HEK293 (cell line): ENCODE measurements at regions not wholly inside any gene's neighbourhood (a gene's known extent, or its start where the extent isn't known, plus 50 kb on each side); places are given as distances from the start of the nearest gene placed in this dataset.

Source experiments
- YY1 ChIP-seq: fragments of 450-650 bp; formaldehyde crosslinking; IDR thresholded peaks from 2 replicates; pipeline ENCODE4 v1.5.1; 2018; ENCODE audit warnings: missing biosample characterization, missing genetic modification characterization
- YY2 ChIP-seq: fragments of 450-650 bp; formaldehyde crosslinking; IDR thresholded peaks from 2 replicates; pipeline ENCODE4 v1.5.1; 2016; ENCODE audit warnings: missing biosample characterization, missing genetic modification characterization
- ZBTB21 ChIP-seq: fragments of 450-650 bp; formaldehyde crosslinking; IDR thresholded peaks from 2 replicates; pipeline ENCODE4 v1.5.1; 2017; ENCODE audit warnings: missing biosample characterization, missing genetic modification characterization
- ZNF114 ChIP-seq: fragments of 450-650 bp; formaldehyde crosslinking; IDR thresholded peaks from 2 replicates; pipeline ENCODE4 v1.5.0; 2017; ENCODE audit warnings: missing biosample characterization, missing genetic modification characterization
- ZNF221 ChIP-seq: fragments of 450-650 bp; formaldehyde crosslinking; IDR thresholded peaks from 2 replicates; pipeline ENCODE4 v1.5.1; 2017; ENCODE audit warnings: missing biosample characterization, missing genetic modification characterization, borderline replicate concordance
- TF ChIP-seq, protein P1 (sequence below): fragments of 450-650 bp; formaldehyde crosslinking; IDR thresholded peaks from 2 replicates; pipeline ENCODE4 v1.5.1; 2016; ENCODE audit warnings: missing biosample characterization, missing genetic modification characterization
- TF ChIP-seq, protein P2 (sequence below): fragments of 450-650 bp; IDR thresholded peaks from 2 replicates; pipeline ENCODE4 v1.5.1; 2018; ENCODE audit warnings: missing biosample characterization, missing genetic modification characterization
- TF ChIP-seq, protein P3 (sequence below): sonication (generic); formaldehyde crosslinking; IDR thresholded peaks from 2 replicates; pipeline ENCODE4 v1.8.1; 2022; ENCODE audit warnings: mild to moderate bottlenecking, moderate library complexity, missing genetic modification reagents

DNA sequence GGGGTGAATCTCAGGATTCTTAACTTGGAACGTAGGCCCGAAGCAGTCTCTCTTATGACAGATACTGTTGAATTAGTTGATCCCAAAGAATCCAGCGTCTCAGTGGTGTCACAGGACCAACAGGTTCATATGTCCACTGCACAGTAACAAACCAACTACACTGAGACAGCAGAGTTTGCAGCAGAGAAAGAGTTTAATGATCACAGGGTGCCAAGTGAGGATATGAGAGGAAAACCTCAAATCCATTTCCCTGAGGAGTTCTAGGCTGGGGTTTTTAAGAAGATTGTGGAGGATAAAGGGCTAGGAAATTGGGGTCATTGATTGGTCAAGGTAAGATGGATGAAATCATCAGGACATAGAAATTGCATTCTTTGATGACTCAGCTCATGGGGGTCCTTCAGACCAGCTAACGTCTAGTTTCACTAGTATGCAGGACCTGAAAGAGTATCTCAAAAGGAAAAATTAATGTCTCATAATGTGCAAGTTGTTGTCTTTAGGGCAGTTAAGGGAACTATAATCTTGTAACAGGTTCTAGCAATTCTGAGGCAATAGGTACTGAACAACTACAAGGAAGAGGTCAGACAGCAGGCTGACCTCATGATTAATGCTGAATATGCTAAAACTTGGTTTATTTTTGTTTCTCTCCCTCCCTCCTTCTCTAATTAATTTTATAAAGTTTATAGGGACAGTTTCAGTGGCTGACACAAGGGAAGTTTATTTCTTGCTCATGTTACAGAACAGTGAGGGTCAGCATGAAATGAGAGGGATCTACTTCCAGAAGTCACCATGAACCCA is 310.9 kb upstream of the NEBL start:
- TF ChIP-seq, protein P1, sequence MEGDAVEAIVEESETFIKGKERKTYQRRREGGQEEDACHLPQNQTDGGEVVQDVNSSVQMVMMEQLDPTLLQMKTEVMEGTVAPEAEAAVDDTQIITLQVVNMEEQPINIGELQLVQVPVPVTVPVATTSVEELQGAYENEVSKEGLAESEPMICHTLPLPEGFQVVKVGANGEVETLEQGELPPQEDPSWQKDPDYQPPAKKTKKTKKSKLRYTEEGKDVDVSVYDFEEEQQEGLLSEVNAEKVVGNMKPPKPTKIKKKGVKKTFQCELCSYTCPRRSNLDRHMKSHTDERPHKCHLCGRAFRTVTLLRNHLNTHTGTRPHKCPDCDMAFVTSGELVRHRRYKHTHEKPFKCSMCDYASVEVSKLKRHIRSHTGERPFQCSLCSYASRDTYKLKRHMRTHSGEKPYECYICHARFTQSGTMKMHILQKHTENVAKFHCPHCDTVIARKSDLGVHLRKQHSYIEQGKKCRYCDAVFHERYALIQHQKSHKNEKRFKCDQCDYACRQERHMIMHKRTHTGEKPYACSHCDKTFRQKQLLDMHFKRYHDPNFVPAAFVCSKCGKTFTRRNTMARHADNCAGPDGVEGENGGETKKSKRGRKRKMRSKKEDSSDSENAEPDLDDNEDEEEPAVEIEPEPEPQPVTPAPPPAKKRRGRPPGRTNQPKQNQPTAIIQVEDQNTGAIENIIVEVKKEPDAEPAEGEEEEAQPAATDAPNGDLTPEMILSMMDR = no peak
- TF ChIP-seq, protein P2, sequence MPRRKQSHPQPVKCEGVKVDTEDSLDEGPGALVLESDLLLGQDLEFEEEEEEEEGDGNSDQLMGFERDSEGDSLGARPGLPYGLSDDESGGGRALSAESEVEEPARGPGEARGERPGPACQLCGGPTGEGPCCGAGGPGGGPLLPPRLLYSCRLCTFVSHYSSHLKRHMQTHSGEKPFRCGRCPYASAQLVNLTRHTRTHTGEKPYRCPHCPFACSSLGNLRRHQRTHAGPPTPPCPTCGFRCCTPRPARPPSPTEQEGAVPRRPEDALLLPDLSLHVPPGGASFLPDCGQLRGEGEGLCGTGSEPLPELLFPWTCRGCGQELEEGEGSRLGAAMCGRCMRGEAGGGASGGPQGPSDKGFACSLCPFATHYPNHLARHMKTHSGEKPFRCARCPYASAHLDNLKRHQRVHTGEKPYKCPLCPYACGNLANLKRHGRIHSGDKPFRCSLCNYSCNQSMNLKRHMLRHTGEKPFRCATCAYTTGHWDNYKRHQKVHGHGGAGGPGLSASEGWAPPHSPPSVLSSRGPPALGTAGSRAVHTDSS (tag by site-specific recombination) = no peak
- no peak for TF ChIP-seq YY2
- TF ChIP-seq YY1 (tag by site-specific recombination) = no peak
- no peak for TF ChIP-seq ZNF114 (tag by site-specific recombination)
- TF ChIP-seq ZBTB21 = no peak
- TF ChIP-seq, protein P3, sequence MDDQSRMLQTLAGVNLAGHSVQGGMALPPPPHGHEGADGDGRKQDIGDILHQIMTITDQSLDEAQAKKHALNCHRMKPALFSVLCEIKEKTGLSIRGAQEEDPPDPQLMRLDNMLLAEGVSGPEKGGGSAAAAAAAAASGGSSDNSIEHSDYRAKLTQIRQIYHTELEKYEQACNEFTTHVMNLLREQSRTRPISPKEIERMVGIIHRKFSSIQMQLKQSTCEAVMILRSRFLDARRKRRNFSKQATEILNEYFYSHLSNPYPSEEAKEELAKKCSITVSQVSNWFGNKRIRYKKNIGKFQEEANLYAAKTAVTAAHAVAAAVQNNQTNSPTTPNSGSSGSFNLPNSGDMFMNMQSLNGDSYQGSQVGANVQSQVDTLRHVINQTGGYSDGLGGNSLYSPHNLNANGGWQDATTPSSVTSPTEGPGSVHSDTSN (CRISPR knock-in tag) = no peak
- TF ChIP-seq ZNF221 (tag by site-specific recombination) = no peak
